ENCODE measurements at regions not wholly inside any gene's neighbourhood (a gene's known extent, or its start where the extent isn't known, plus 50 kb on each side); places are given as distances from the start of the nearest gene placed in this dataset.

GRCh38 chr9:23232831-23233230 is 593.2 kb downstream of the ELAVL2 start:
- H3K27ac ChIP-seq: no peak overlapping the region
- no peak for TF ChIP-seq CTCF (conservative IDR thresholded peaks at IDR 0.05)

GRCh38 chr9:23243523-23243922 is 582.5 kb downstream of the ELAVL2 start:
- H3K27ac ChIP-seq: no peak overlapping the region
- no peak for TF ChIP-seq CTCF (conservative IDR thresholded peaks at IDR 0.05)

GRCh38 chr9:23245067-23245466 is 581.0 kb downstream of the ELAVL2 start:
- no peak for TF ChIP-seq CTCF (conservative IDR thresholded peaks at IDR 0.05)
- no peak overlapping the region for H3K27ac ChIP-seq

- H3K27ac ChIP-seq: no peak overlapping the region
- TF ChIP-seq CTCF (conservative IDR thresholded peaks at IDR 0.05): no peak
These were observed 571.4 kb downstream of the ELAVL2 start for GRCh38 chr9:23254404-23255184.

- no peak overlapping the region for H3K27ac ChIP-seq
- TF ChIP-seq CTCF (conservative IDR thresholded peaks at IDR 0.05): no peak
These were observed 570.7 kb downstream of the ELAVL2 start for GRCh38 chr9:23255346-23255745.

GRCh38 chr9:23258569-23258968 is 567.5 kb downstream of the ELAVL2 start:
- no peak overlapping the region for H3K27ac ChIP-seq
- TF ChIP-seq CTCF (conservative IDR thresholded peaks at IDR 0.05): no peak

GRCh38 chr9:23278561-23278960 is 547.5 kb downstream of the ELAVL2 start:
- H3K27ac ChIP-seq: no peak overlapping the region
- TF ChIP-seq CTCF (conservative IDR thresholded peaks at IDR 0.05): no peak
